MM.1S (cell line): ENCODE measurements at regions not wholly inside any gene's neighbourhood (a gene's known extent, or its start where the extent isn't known, plus 50 kb on each side); places are given as distances from the start of the nearest gene placed in this dataset.

Experiments
- CTCF ChIP-seq: fragments of 300-600 bp; sonication (generic); IDR thresholded peaks from 2 replicates; pipeline ENCODE4 v1.5.1; 2016; ENCODE audit warnings: antibody characterized with exemption, low read length, mixed read lengths
- EZH2 ChIP-seq: fragments of 300-600 bp; sonication (generic); optimal IDR thresholded peaks from 2 replicates; pipeline ENCODE3; 2017; ENCODE audit warnings: low read depth, mild to moderate bottlenecking, antibody characterized with exemption, low read length, mixed read lengths

- TF ChIP-seq CTCF = no peak
- TF ChIP-seq EZH2 = no peak
Measured at GRCh38 chr18:45423659-45424058, 191.6 kb upstream of the SLC14A2 start.
